K562 (cell line): ENCODE measurements at regions not wholly inside any gene's neighbourhood (a gene's known extent, or its start where the extent isn't known, plus 50 kb on each side); places are given as distances from the start of the nearest gene placed in this dataset.

Experiments used
- GTF2F1 ChIP-seq: IDR thresholded peaks from 2 replicates; pipeline ENCODE4 v1.6.1; 2011; ENCODE audit warnings: low read depth, low read length, improper control_type of control experiment
- MCM2 ChIP-seq: fragments of 450-650 bp; IDR thresholded peaks from 2 replicates; pipeline ENCODE4 v1.6.1; 2017; ENCODE audit warnings: low read depth, mild to moderate bottlenecking
- TF ChIP-seq, protein P1 (sequence below): fragments of 450-650 bp; formaldehyde crosslinking; IDR thresholded peaks from 2 replicates; pipeline ENCODE4 v1.4.0; 2020; ENCODE audit warnings: mild to moderate bottlenecking, moderate library complexity
- TF ChIP-seq, protein P2 (sequence below): sonication (generic); formaldehyde crosslinking; IDR thresholded peaks from 2 replicates; pipeline ENCODE4 v1.8.0; 2022; ENCODE audit warnings: mild to moderate bottlenecking, missing genetic modification reagents

DNA sequence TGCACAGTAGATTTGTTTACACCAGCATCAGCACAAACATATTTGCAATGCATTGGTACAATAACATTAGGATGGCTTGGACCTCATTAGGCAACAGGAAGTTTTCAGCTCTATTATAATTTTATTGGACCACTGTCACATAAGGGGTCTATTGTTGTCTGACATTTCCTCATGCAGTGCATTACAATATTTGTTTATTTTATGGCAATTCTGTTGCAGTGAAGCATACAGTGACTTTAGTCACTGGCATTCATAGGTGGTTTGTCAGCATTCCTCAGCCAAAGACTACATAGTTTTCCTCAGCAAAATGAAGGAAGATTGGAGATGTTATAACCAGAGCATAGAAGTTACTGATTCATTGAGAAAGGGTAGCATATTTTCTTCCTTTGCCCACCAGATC, 1732.9 kb downstream of the PCDH9 start:
- TF ChIP-seq, protein P1, sequence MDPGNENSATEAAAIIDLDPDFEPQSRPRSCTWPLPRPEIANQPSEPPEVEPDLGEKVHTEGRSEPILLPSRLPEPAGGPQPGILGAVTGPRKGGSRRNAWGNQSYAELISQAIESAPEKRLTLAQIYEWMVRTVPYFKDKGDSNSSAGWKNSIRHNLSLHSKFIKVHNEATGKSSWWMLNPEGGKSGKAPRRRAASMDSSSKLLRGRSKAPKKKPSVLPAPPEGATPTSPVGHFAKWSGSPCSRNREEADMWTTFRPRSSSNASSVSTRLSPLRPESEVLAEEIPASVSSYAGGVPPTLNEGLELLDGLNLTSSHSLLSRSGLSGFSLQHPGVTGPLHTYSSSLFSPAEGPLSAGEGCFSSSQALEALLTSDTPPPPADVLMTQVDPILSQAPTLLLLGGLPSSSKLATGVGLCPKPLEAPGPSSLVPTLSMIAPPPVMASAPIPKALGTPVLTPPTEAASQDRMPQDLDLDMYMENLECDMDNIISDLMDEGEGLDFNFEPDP: no peak
- no peak for TF ChIP-seq GTF2F1
- no peak for TF ChIP-seq MCM2
- TF ChIP-seq, protein P2, sequence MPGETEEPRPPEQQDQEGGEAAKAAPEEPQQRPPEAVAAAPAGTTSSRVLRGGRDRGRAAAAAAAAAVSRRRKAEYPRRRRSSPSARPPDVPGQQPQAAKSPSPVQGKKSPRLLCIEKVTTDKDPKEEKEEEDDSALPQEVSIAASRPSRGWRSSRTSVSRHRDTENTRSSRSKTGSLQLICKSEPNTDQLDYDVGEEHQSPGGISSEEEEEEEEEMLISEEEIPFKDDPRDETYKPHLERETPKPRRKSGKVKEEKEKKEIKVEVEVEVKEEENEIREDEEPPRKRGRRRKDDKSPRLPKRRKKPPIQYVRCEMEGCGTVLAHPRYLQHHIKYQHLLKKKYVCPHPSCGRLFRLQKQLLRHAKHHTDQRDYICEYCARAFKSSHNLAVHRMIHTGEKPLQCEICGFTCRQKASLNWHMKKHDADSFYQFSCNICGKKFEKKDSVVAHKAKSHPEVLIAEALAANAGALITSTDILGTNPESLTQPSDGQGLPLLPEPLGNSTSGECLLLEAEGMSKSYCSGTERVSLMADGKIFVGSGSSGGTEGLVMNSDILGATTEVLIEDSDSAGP: no peak
